Right lobe of liver (tissue), 4 donors: ENCODE measurements at regions not wholly inside any gene's neighbourhood (a gene's known extent, or its start where the extent isn't known, plus 50 kb on each side); places are given as distances from the start of the nearest gene placed in this dataset.

Experiments used
- POLR2A ChIP-seq: fragments of 450-650 bp; IDR thresholded peaks from one replicate; pipeline ENCODE4 v1.6.1; 2017; ENCODE audit warnings: antibody characterized with exemption, mild to moderate bottlenecking
- TF ChIP-seq, protein P1 (sequence below), 4 donors: fragments of 200-600 bp in 3 of 4; fragments of 450-650 bp in 1 of 4; IDR thresholded peaks; one replicate each; pipeline versions ENCODE4 v1.5.1 to v1.8.0; 2016 to 2022; ENCODE audit warnings: antibody characterized with exemption in 4 of 4, mild to moderate bottlenecking in 2 of 4
- donor health status: DM: no; HTN: no; CAD: no.
- donor health status: DM: no; HTN: no; CAD: no.
- donor health status: DM: no; HTN: yes; CAD: no.

DNA sequence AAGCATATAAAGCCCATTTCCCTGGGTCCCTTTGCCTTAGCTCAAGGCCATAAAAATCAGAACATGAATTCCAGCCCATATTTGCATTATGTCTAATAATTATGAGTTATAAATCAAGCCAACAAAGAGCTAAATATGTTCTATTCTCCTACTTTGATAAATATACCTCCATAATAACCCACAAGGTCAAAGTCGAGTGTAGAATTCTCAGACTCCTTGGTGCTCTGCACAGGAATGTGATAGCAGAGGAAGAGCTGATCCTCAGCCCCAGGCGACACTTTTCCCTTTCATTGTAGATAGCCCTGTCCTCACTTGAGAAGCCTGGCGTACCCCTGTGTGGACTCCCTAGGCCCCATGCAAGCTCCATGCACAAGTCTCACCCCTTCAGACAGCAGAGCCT lies 85.6 kb downstream of the CASP3 start:
- TF ChIP-seq, protein P1, sequence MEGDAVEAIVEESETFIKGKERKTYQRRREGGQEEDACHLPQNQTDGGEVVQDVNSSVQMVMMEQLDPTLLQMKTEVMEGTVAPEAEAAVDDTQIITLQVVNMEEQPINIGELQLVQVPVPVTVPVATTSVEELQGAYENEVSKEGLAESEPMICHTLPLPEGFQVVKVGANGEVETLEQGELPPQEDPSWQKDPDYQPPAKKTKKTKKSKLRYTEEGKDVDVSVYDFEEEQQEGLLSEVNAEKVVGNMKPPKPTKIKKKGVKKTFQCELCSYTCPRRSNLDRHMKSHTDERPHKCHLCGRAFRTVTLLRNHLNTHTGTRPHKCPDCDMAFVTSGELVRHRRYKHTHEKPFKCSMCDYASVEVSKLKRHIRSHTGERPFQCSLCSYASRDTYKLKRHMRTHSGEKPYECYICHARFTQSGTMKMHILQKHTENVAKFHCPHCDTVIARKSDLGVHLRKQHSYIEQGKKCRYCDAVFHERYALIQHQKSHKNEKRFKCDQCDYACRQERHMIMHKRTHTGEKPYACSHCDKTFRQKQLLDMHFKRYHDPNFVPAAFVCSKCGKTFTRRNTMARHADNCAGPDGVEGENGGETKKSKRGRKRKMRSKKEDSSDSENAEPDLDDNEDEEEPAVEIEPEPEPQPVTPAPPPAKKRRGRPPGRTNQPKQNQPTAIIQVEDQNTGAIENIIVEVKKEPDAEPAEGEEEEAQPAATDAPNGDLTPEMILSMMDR (IDR thresholded peaks at IDR 0.05): no peak
- TF ChIP-seq POLR2A: no peak
